Astrocyte (in vitro differentiated cells and primary cell): ENCODE measurements at regions not wholly inside any gene's neighbourhood (a gene's known extent, or its start where the extent isn't known, plus 50 kb on each side); places are given as distances from the start of the nearest gene placed in this dataset.

Source experiments
- EZH2 ChIP-seq: IDR thresholded peaks from 2 replicates; pipeline ENCODE4 v1.6.1; 2012; ENCODE audit warnings: mild to moderate bottlenecking, low read length, inconsistent platforms; ENCODE audit not compliant: insufficient read depth
- TF ChIP-seq, protein P1 (sequence below): IDR thresholded peaks from 2 replicates; pipeline ENCODE4 v1.5.1; 2011; ENCODE audit warnings: low read depth, mild to moderate bottlenecking, inconsistent platforms, low read length, moderate library complexity; ENCODE audit not compliant: insufficient read depth

DNA sequence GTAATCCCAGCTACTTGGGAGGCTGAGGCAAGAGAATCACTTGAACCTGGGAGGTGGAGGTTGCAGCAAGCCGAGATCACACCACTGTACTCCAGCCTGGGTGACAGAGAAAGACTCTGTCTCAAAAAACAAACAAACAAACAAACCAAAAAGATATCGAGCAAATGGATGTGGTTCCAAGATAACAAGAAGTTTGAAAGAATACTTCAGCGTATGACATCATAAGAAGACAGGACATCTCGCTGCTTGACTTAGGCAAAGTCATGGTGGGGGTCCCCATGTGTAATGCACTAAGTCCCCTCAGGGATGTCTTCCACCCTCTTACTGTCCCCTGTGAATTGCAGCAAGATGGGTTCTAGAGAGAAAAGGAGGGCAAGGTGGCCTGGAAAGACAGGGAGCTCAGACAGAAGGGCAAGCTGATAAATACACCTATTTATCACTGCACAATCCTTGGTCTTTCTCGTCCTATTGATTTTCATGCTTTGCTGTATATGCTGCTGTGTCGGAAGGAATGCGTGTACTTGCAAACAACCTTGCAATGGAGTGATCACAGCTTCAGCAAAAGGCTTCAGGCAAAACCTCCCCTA, 115.0 kb downstream of the BDH1 start:
- TF ChIP-seq, protein P1, sequence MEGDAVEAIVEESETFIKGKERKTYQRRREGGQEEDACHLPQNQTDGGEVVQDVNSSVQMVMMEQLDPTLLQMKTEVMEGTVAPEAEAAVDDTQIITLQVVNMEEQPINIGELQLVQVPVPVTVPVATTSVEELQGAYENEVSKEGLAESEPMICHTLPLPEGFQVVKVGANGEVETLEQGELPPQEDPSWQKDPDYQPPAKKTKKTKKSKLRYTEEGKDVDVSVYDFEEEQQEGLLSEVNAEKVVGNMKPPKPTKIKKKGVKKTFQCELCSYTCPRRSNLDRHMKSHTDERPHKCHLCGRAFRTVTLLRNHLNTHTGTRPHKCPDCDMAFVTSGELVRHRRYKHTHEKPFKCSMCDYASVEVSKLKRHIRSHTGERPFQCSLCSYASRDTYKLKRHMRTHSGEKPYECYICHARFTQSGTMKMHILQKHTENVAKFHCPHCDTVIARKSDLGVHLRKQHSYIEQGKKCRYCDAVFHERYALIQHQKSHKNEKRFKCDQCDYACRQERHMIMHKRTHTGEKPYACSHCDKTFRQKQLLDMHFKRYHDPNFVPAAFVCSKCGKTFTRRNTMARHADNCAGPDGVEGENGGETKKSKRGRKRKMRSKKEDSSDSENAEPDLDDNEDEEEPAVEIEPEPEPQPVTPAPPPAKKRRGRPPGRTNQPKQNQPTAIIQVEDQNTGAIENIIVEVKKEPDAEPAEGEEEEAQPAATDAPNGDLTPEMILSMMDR, result no peak
- no peak for TF ChIP-seq EZH2
